ENCODE measurements at regions not wholly inside any gene's neighbourhood (a gene's known extent, or its start where the extent isn't known, plus 50 kb on each side); places are given as distances from the start of the nearest gene placed in this dataset.

DNA sequence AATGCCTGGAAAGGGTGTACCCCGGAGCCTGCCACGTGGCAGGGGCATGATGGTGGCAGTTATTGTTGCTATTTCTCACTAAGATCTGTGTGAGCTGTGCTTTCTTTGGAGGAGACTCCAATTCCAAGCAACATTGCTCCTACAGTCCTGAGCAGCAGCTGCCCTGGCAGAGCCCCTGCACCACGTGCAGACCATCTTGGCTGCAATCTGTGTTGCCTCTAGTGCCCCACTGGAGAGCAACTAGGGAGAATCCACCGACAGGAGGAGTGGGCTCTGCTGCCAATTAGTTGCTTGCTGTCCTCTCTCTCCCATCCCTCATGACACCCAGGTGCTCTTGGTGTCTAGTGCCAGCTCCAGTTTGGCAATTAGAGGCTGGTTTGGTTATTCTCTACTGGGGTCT, 116.0 kb downstream of the PXDC1 start:
- no peak for TF ChIP-seq POLR2A (IDR thresholded peaks at IDR 0.05)
- no peak for TF ChIP-seq POLR2AphosphoS5 (IDR thresholded peaks at IDR 0.05)
- TF ChIP-seq CTCF (IDR thresholded peaks at IDR 0.05), result no peak
